ENCODE measurements at regions not wholly inside any gene's neighbourhood (a gene's known extent, or its start where the extent isn't known, plus 50 kb on each side); places are given as distances from the start of the nearest gene placed in this dataset.

DNA sequence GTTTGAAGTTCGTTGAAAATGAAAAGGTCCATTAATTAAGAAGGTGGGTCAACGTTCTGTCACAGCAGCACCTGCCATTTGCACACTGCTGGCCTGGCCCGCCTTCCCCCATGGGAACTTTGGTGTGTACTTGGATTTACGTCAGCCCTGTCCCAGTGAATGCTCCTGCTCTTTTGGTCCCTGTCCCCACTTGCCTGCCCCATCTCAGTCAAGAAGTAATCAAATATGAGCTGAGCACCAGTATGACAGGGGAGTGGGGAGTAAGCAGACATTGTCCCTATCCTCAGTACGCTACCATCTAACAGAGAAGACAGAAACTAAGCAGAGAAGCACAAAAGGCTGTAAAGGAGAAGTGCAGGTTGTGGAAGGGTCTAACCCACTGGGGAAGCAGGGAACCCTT, 65.1 kb downstream of the SLC4A3 start:
- no peak for DNase-seq (ENCODE audit: low spot score)

DNA sequence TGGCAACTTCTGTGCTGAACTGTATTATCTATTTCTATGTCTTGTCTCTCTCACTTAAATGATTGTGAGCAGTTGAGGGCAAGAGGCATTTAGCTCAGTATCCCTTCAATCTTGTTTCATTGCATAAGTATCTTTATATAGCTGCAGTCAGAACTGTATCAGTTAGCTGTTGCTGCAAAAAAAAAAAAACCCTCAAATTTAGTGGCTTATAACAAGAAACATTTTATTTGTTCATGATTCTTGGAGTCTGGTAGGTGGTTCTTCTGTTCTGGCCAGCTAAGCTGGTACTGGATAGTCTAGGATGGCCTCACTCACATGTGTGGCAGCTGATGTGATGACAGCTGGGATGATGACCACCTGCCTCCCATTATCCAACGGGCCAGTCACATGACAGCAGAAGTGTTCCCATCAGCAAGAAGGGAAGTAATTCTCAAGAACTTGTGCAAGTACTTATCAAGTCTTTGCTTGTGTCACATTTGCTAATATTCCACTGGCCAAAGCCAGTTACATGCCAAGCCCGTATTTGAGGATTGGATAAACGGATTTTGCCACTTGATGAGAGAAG, 67.8 kb downstream of the SLC4A3 start:
- DNase-seq (ENCODE audit: low spot score) = no peak

GRCh38 chr2:219697811-219698747, 70.6 kb downstream of the SLC4A3 start:
- no peak for DNase-seq (ENCODE audit: low spot score)

DNA sequence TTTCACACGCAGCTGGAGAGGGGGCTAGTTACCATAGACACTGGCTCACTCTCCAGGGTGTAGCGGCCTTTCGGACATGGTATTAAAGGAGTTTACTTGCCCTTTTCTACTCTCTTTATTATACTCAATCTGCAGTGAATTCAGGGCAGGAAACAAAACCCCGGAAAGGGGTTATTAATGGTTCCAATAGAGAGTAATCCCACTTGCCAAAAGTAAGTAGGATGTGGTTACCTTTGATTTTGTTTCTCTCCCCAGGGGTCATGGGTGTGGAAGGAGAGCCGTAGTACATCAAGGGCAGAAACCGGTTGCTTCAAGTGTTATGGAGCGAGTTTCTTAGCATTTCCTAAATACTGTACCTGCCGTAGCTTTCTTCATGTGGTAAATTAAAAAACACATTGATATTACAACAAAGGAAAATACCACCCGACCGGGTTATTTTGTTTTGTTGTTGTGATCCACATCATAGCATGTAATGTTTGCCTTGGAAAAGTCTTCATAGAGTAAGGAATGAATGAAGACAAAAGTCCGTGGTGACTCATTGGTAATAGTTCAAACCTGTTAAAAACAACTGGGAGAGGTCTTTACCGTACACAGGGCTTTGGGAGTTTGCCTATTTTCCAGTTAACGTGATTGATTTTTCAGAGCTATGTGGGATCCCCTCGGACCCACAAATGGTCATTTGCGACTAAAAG, 71.5 kb downstream of the SLC4A3 start:
- no peak for DNase-seq (ENCODE audit: low spot score)

DNA sequence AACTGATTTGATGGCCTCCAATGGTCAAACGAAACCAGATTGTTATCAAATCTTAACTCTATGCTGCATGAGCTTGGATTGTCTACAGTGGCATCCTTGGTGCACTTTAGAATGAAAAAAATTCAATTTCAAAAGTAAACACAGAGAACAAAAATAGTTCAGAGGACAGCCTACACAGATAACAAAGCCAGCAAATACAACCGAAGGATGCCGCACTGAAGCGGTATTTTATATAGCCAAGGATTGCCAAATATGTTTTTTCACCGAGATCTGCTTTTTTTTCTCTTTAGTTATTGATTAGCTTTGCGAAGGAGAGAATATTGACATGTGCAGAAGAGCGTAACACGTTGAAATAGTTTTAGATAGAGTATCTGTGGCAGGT, 72.0 kb downstream of the SLC4A3 start:
- DNase-seq (ENCODE audit: low spot score) = no peak

DNA sequence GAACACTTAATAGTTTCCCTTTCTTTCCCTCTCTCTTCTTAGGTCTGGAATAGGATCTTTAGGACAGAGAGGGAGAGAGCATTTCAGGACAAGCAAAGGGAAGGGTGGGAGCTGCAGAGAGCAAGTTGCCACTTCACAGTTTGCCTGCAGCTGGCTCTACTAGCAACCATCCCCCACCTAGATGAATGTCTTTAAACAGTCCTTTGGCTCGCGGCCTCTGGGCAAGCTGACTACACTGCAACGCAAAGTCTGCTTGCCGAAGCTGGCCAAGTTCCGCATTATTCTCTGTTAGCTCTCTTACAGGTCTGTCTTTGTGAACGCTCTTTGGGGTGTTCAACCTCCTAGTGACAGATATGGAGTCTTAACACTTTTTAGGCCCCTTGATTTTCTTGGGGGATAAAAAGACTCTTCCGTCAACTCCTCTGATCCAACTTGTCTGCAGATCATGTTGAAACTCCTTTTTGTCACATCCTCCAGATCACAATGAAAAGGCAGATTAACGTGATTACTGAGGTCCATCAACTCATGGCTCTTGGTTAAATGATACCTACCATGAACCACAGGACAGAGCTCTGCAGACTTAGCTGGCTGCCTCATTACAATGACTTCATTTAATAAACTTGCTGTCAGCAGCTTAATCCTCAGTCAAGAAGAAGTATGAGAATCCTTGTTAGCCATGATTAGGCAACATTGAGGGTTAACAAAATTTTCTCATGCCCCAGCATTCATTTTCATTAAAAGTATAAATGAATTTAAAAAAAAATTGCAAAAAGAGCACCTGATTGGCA, 74.6 kb downstream of the SLC4A3 start:
- DNase-seq (ENCODE audit: low spot score) = no peak

DNA sequence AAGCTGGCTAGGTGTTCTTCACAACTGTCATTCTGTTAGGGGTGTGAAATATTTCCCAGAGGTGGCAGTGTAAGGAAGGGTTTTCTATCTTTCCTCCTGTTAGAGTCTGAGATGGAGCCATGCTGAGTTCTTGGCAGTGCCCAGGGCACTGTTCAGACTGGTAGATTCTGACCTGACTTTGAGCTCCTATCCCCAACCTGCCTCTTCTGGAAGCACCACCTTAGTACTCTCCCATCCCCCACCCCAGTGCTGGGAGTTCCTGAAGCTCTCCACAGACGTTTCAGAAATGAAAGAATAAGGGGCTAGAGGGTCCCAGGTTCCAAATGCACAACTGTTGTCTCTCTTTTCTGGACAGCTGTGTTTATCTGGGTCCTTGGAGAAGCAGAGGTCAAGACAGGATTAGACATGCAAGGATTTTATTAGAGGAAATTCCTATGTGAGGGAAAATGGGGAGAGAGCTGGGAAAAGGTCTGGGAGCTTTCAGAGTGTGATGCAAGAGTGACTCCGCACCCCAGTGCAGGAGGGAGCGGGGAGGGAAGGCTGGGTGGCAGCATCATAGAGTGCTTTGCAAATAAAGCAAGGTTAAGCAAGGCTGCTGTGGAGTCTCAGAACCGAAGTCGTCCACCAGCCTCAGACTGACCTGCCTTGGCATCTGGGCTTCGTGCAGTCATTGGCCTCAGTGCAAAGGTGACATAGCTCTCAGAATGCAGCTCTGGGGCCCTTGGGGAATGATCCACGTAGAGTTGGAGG, 75.5 kb downstream of the SLC4A3 start:
- DNase-seq (ENCODE audit: low spot score) = no peak

- no peak for DNase-seq (ENCODE audit: low spot score)
Observed at GRCh38 chr2:219704878-219705277, 77.4 kb downstream of the SLC4A3 start.

DNA sequence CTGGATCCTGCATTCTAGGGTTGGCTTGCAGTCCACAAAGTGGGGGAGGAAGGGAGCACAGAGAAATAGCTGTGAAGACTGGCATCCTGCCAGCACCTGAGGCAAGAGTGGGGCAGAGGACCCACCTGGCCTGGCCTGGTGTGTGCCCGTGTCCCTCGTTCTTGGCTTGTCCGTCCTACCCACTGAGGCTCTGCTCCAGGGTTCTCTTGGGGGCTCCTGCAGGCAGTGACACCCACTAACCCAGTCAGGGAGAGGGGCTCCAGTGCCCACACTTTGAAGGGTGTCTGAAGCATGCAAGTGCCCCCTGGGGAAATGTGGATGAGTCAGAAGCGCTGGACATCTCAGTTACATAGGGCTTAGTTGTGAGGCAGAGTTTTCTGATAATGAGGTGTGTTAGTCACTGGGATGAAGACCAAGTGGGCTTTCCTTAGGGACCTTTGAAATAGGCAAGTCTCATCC, 79.4 kb downstream of the SLC4A3 start:
- DNase-seq (ENCODE audit: low spot score) = peak; percentile 91

DNA sequence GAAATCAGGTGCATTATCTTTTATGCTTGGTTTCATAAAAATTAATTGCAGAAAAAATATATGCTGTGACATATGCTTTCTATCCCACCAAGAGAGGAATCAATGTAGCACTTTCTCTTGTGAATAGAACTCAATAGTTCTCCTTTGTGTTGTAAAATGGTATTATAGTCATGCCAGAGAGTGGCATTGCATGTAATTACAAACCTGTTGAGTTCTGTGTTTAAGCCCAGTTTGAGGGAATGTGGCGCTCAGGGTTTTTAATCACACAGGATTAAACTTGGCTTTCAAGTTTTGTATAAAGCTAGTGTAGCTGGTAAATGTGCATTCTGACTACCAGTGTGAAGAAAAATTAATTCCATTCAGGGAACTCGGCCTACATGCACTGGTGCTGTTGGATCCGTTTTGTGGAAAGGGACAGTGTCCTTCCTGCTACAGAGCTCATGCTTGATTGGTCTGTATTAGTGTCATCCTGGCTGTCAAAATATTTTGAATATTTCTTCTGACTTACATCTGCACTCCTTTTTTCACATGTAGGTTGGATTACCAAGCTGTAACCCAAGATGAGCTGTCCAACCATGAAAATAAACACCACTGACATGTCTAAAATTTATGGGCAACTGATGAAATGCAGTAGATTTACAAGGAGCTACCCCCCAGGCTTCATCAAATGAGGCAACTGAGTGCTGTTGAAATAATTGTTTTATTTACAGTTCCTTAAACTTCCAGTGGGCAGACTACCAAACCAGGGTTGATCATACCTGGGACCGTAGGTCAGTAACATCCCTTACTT, 80.3 kb downstream of the SLC4A3 start:
- DNase-seq (ENCODE audit: low spot score) = no peak

DNA sequence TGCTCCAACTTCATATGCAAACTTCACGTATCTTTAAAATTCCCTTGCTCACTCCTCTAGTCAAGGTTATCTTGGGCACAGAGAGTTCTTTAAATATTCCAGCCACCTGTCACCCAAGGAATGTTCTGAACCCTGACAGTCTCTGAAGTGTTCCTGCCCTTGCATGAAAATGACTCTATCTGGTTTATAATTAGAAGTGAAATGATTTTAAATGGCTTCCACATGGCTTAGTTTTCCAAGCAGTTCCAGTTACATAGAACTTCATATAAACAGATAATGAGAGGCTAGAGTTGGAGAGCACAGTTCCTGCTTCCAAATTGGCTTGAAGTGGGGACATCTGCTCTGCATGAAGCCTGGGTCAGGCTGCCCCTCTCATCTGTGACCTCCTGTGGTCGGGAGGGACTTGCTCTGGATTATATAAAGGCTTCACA, 81.9 kb downstream of the SLC4A3 start:
- no peak for DNase-seq (ENCODE audit: low spot score)

DNA sequence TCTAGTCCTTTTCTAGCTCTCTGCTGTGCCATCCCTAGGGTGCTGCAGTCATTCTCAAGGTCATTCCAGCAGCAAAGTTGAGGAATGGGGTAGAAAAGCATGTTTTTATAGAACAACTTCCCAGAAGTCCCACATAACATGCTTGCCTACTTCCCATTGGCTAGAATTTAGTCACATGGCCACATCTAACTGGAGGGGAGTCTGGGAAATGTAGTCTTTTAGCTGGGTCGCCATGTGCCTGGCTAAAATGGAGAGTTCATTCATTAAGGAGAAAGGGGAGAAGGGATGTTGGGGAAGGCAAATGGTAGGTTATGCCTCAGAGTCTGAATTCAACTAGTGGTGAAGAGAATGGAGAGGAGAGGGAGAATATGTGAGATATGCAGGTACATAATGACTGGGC, 85.7 kb downstream of the SLC4A3 start:
- peak; percentile 53 for DNase-seq (ENCODE audit: low spot score)

DNA sequence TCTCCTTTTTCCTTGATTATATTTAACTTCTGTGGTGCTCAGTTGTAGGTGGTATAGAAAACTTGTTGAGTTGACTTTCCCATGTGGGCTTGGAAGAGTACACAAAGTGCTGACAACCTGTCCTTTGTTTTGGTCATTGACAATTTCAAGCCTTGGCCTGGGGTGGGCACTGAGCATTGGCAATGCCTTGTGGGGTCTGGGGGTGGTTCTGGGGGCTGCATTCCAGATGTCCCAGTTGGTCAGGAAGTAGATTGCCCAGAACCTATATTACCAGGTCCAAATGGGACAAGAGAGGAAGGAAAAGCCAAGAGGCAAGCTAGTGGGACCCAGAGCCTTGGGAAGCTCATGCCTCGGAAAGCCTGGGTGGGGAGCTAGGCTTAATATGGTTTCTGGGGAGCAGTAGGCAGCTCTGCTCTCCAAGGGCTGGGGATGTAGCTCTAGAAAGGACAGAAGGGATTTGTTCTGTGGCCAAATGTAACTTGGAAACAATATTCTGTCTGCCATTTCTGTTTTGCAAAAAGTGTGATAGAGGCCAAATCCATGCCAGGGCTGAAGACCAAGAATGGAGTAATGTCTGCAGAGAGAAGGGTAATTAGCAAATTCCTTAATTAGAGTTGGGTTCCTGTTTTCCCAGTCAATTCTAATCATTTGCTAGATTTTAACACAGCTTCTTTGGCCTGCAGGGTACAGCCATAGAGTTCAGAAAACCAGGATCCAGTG, 87.4 kb downstream of the SLC4A3 start:
- no peak for DNase-seq (ENCODE audit: low spot score)

- DNase-seq (ENCODE audit: low spot score) = no peak
Observed at GRCh38 chr2:219718066-219718465, 90.6 kb downstream of the SLC4A3 start.

DNA sequence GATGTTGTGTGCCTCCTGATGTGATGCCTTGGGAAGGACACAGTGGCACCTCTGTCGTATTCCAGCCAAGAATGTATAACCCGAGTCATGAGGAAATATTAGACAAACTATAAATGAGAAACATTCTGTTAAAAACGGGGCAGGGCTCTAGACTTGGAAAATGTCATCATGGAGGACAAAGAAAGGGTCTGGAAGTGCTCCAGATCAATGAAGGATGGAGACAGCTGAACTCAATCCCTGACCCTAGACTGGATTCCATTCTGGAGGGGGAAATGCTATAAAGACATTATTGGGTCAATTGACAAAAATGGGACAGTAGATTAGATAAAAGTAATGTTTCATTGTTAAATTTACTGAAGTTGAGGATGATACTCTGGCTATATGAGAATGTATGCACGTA, 92.1 kb downstream of the SLC4A3 start:
- DNase-seq (ENCODE audit: low spot score) = no peak

GRCh38 chr2:219720956-219721355, 93.5 kb downstream of the SLC4A3 start:
- DNase-seq (ENCODE audit: low spot score) = no peak

DNA sequence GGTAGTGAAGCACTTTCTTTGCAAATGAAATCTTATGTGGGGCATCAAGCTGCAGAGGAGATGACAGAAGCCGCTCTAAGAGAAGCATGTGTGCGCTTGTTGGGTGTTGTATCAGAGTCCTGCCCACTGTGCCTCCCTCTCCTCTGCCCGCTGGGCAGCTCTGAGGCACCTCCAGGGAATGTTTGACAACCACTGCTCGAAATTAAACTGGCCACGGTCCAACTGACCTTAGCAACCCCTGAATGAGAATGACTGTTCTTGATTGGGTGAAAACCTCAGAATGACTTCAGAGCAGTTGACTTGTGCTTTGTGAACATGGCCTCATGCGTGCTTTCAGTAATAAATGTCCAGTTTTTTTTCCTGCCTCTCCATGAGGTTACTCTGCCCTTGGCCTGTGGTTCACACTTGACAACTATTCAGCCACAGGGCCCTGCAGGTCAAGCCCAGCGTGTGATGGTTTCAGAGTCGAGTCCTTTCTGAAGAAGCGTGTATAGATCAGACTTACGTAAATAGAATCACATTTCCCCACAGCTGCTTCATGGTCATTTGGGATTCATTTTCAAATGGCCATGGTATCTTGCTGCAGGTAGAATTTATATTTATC, 94.9 kb downstream of the SLC4A3 start:
- peak; percentile 32 for DNase-seq (ENCODE audit: low spot score)

DNA sequence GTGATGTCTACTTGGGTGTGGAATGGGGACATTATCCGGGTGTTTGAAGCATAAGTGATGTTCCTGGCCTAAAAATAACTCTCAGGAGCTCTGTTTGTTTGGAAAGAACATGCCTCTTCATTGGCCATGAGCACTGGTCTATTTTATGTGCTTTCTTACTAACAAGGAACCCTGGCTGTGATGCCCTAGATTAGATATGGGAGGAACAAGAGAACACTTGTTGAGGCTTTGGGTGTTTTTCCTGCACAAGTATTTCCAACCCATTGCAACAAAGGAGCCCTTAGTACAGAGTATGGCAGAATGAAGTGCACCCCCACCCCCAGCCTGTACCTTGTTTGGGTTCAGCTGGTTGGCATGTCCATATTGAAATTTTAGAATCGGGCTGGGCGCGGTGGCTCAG, 95.9 kb downstream of the SLC4A3 start:
- peak; percentile 93 for DNase-seq (ENCODE audit: low spot score)

DNA sequence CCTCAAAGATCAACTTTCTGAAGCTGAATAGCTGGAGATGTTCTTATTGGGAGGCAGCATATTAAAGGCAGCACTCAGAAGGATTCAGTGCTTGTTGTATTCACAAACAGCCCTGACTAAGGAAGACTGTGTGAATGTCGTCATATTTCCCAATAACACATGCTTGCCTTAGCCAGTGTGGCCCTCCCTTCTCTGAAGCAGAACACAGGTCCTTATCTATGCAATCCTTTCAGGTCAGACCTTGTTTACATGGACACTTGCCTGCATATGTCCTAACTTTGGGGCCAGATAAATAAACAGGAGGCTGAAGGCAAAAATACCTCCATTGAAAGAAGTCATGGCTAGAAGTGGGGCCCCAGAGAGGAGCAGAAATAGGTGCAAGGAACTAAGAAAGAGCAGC, 97.2 kb downstream of the SLC4A3 start:
- no peak for DNase-seq (ENCODE audit: low spot score)

- no peak for DNase-seq (ENCODE audit: low spot score)
Observed at GRCh38 chr2:219726916-219727315, 99.5 kb downstream of the SLC4A3 start.

Data from COLO829 (cell line).